ENCODE measurements at regions not wholly inside any gene's neighbourhood (a gene's known extent, or its start where the extent isn't known, plus 50 kb on each side); places are given as distances from the start of the nearest gene placed in this dataset.
A peak's percentile ranks its signal among the peaks of the same experiment; 100 is the strongest.

DNA sequence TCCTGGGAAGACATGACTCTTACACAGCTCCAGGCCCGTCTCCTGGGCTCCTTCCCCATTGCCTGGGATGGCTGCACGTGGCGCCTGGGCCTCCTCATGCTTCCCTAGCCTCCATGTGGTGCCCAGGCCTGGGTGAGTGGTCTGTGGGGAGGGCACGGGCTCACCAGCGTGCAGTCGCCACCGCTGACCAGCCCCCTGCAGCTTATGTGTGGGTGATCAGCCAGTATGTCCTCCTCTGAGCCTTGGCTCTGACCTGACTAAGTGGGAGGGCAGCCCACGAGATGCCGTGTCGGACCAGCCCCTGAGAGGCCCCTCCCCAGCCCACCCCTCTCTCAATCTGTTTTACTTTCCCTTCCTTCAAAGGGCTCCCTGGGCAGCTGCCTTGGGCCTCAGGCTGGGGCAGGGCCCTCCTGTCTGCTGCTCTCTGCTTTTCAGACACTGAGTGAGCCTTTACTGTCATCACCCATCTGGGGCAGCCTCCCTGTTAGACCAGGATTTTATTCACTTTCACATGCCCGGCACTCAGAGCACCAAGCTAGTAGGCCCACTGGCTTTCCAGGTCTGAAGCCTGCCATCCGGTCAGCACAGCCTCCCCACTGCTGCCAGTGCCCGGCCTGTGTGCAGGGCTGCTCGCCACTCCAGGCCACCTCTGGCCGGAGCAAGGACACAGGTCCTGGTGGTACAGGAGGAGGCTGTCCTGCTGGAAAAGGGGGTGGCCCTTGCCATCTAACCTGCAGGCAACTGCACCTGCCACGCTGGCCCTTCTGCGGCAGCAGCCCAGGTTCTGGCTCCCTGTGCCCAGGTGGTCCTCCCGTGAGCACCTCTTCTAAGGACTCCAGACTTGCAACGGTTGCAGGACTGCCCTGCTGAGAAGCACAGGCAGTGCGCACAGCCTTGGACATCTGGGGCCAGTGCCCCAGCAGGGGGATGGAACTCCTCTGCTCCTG lies 84.9 kb upstream of the HPCAL1 start:
- Histone ChIP-seq H3K79me2 (ENCODE audit: control insufficient read depth, insufficient read depth, low read length) (no peaks in the 10 kb centered on the region), H3K4me1 (replicated peaks in 1 of 2; ENCODE audit: control insufficient read depth in 2 of 2, insufficient read depth in 2 of 2, low read length in 2 of 2) (peaks cover 8 to 31% of the 10 kb centered on the region in 2 experiments; a peak in 3 of 5 replicates), H3K4me3 (no peak overlapping the region), H3K27ac (ENCODE audit: extremely low read depth, low read depth, low read length) (no peak overlapping the region), H3K9ac (ENCODE audit: insufficient read depth in 1 of 2, low read depth in 2 of 2, low read length in 2 of 2) (peak overlapping the region in 1 of 2 experiments; percentile 35; a peak in 1 of 4 replicates), H3K36me3 (ENCODE audit: control insufficient read depth, insufficient read depth, low read length) (no peaks in the 10 kb centered on the region), H3K9me1 (ENCODE audit: control insufficient read depth, insufficient read depth, low read length) (no peaks in the 10 kb centered on the region), H3K9me3 (replicated peaks; ENCODE audit: control insufficient read depth, insufficient read depth, low read depth, low read length) (no peaks in the 10 kb centered on the region), H3K27me3 (ENCODE audit: control insufficient read depth in 2 of 2, insufficient read depth in 2 of 2, low read length in 2 of 2) (peaks cover 0 to 6% of the 10 kb centered on the region in 2 experiments; a peak in 1 of 5 replicates), H2AFZ (ENCODE audit: low read depth, low read length) (no peak overlapping the region), H3K4me2 (ENCODE audit: insufficient read depth, low read length) (no peak overlapping the region), H4K20me1 (replicated peaks; ENCODE audit: control insufficient read depth, insufficient read depth, low read length) (no peaks in the 10 kb centered on the region)
- intact Hi-C loops (cut with micrococcal nuclease) (no loop called here), in situ Hi-C loops (cut with MboI) (no loop called here)
- ChIA-PET CTCF (ENCODE audit: low intra/inter-chr PET ratio) (no interaction called here), POLR2A (interaction anchor here (0.7 to 1.6 kb wide), 4 partner anchors 10 to 217 kb away, joined by 3 to 4 read pairs (median 3); no protein-coding TSS in a partner anchor)
- WGBS (ENCODE audit: insufficient coverage, low coverage, missing lambda C conversion rate) = 77% methylated on average over 14 of the region's 20 CpGs
- no TSS peak for BruUV-seq (replicated peaks)
- no peak for ATAC-seq
- FAIRE-seq = no peak
- DNase-seq (ENCODE audit: extremely low read depth in 1 of 4, low spot score in 3 of 4) = no peak
- TF ChIP-seq PRPF4 (IDR thresholded peaks at IDR 0.05; ENCODE audit: insufficient read depth, low read depth, low read length, poor library complexity, severe bottlenecking) (no peak), IFI16 (CRISPR knock-in tag; IDR thresholded peaks at IDR 0.05) (no peak), SNAPC5 (CRISPR knock-in tag; IDR thresholded peaks at IDR 0.05) (no peak), KAT2B (IDR thresholded peaks at IDR 0.05; ENCODE audit: low read depth, low read length) (no peak), NCOA6 (IDR thresholded peaks at IDR 0.05) (no peak), PHF8 (IDR thresholded peaks at IDR 0.05; ENCODE audit: borderline replicate concordance, low read length) (no peak), TFE3 (CRISPR knock-in tag; IDR thresholded peaks at IDR 0.05) (no peak), OTX1 (CRISPR knock-in tag; IDR thresholded peaks at IDR 0.05) (no peak), ZNF263 (CRISPR knock-in tag; IDR thresholded peaks at IDR 0.05; ENCODE audit: borderline replicate concordance) (peak; percentile 75), FOXK2 (conservative IDR thresholded peaks at IDR 0.05 in 1 of 2, IDR thresholded peaks at IDR 0.05 in 1 of 2; ENCODE audit: low read depth in 2 of 2) (no peak), EP300 (IDR thresholded peaks at IDR 0.05; ENCODE audit: low read length) (no peak), CLOCK (CRISPR knock-in tag; IDR thresholded peaks at IDR 0.05; ENCODE audit: borderline replicate concordance) (no peak)
- TF ChIP-seq, protein P1, sequence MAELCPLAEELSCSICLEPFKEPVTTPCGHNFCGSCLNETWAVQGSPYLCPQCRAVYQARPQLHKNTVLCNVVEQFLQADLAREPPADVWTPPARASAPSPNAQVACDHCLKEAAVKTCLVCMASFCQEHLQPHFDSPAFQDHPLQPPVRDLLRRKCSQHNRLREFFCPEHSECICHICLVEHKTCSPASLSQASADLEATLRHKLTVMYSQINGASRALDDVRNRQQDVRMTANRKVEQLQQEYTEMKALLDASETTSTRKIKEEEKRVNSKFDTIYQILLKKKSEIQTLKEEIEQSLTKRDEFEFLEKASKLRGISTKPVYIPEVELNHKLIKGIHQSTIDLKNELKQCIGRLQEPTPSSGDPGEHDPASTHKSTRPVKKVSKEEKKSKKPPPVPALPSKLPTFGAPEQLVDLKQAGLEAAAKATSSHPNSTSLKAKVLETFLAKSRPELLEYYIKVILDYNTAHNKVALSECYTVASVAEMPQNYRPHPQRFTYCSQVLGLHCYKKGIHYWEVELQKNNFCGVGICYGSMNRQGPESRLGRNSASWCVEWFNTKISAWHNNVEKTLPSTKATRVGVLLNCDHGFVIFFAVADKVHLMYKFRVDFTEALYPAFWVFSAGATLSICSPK (IDR thresholded peaks at IDR 0.05; ENCODE audit: borderline replicate concordance) = no peak

All from K562 (cell line).